Neural cell (in vitro differentiated cells): ENCODE measurements at regions not wholly inside any gene's neighbourhood (a gene's known extent, or its start where the extent isn't known, plus 50 kb on each side); places are given as distances from the start of the nearest gene placed in this dataset.

ENCODE experiments used
- H2AFZ ChIP-seq: fragments of 200-600, 300-800 bp; sonication (generic), shearing (Covaris generic); 2 replicates; pipeline ENCODE4 v1.6.0; 2014; ENCODE audit warnings: low read depth, mild to moderate bottlenecking, antibody characterized with exemption, low read length, moderate library complexity
- H3F3A ChIP-seq: fragments of 200-600 bp; shearing (Covaris generic); 2 replicates; pipeline ENCODE4 v1.6.1; 2016; ENCODE audit warnings: mild to moderate bottlenecking, moderate library complexity, mixed read lengths, antibody characterized with exemption, low read length; ENCODE audit not compliant: insufficient read depth, poor library complexity, severe bottlenecking
- H3K27ac ChIP-seq: fragments of 200-600, 300-800 bp; sonication (generic), shearing (Covaris generic); 2 replicates; pipeline ENCODE4 v1.5.1; 2014; ENCODE audit warnings: mild to moderate bottlenecking, low read length, moderate library complexity
- H3K27me3 ChIP-seq: fragments of 300-800, 200-600 bp; sonication (generic), shearing (Covaris generic); 2 replicates; pipeline ENCODE4 v1.6.0; 2014; ENCODE audit warnings: mild to moderate bottlenecking, low read depth, low read length, moderate library complexity; ENCODE audit not compliant: insufficient read depth
- H3K36me3 ChIP-seq: fragments of 300-800, 200-600 bp; sonication (generic), shearing (Covaris generic); 2 replicates; pipeline ENCODE4 v1.5.1; 2014; ENCODE audit warnings: mild to moderate bottlenecking, antibody characterized with exemption, low read length, moderate library complexity; ENCODE audit not compliant: insufficient read depth
- H3K4me2 ChIP-seq: fragments of 300-800, 200-600 bp; sonication (generic), shearing (Covaris generic); 2 replicates; pipeline ENCODE4 v1.6.0; 2014; ENCODE audit warnings: mild to moderate bottlenecking, low read length
- H3K4me3 ChIP-seq: fragments of 300-800, 200-600 bp; sonication (generic), shearing (Covaris generic); 2 replicates; pipeline ENCODE4 v1.5.1; 2014; ENCODE audit warnings: mild to moderate bottlenecking, low read length, moderate library complexity
- H3K79me2 ChIP-seq: fragments of 200-600 bp; shearing (Covaris generic); replicated peaks from 2 replicates; pipeline ENCODE4 v1.6.0; 2014; ENCODE audit warnings: mild to moderate bottlenecking, low read length, moderate library complexity; ENCODE audit not compliant: insufficient read depth
- H3K9ac ChIP-seq: fragments of 300-800, 200-600 bp; sonication (generic), shearing (Covaris generic); 2 replicates; pipeline ENCODE4 v1.6.1; 2016; ENCODE audit warnings: mild to moderate bottlenecking, low read length, mixed read lengths
- H3K9me2 ChIP-seq: fragments of 200-600 bp; shearing (Covaris generic); 2 replicates; pipeline ENCODE4 v1.6.1; 2016; ENCODE audit warnings: mild to moderate bottlenecking, low read length, mixed read lengths; ENCODE audit not compliant: insufficient read depth
- H3K9me3 ChIP-seq: fragments of 200-600, 300-800 bp; sonication (generic), shearing (Covaris generic); 2 replicates; pipeline ENCODE4 v1.6.1; 2016; ENCODE audit warnings: mild to moderate bottlenecking, mixed run types, low read length, moderate library complexity, mixed read lengths
- H4K20me1 ChIP-seq: fragments of 200-600 bp; shearing (Covaris generic); 2 replicates; pipeline ENCODE4 v1.6.1; 2016; ENCODE audit warnings: mild to moderate bottlenecking, mixed run types; ENCODE audit not compliant: insufficient read depth
- EP300 ChIP-seq: fragments of 450-650 bp; conservative IDR thresholded peaks from 2 replicates; pipeline ENCODE4 v1.6.1; 2014; ENCODE audit warnings: antibody characterized with exemption, mild to moderate bottlenecking, moderate library complexity; ENCODE audit not compliant: poor library complexity, severe bottlenecking
- EZH2 ChIP-seq: fragments of 200-600, 300-800 bp; shearing (Covaris generic), sonication (generic); IDR thresholded peaks from 2 replicates; pipeline ENCODE4 v1.6.1; 2014; ENCODE audit warnings: antibody characterized with exemption, low read length, borderline replicate concordance, mild to moderate bottlenecking; ENCODE audit not compliant: insufficient read depth, poor library complexity, severe bottlenecking
- MXI1 ChIP-seq: fragments of 450-650 bp; conservative IDR thresholded peaks from 2 replicates; pipeline ENCODE4 v1.6.1; 2014; ENCODE audit warnings: antibody characterized with exemption, mild to moderate bottlenecking; ENCODE audit not compliant: poor library complexity, severe bottlenecking
- POLR2AphosphoS5 ChIP-seq: IDR thresholded peaks from 2 replicates; pipeline ENCODE4 v1.6.1; 2012
- RAD21 ChIP-seq: fragments of 450-650 bp; conservative IDR thresholded peaks from 2 replicates; pipeline ENCODE4 v1.6.1; 2014; ENCODE audit warnings: antibody characterized with exemption, mild to moderate bottlenecking, moderate library complexity
- SMC3 ChIP-seq: fragments of 450-650 bp; conservative IDR thresholded peaks from 2 replicates; pipeline ENCODE4 v1.6.1; 2014; ENCODE audit warnings: antibody characterized with exemption, mild to moderate bottlenecking, moderate library complexity; ENCODE audit not compliant: poor library complexity
- TAF1 ChIP-seq: IDR thresholded peaks from 2 replicates; pipeline ENCODE4 v1.6.1; 2012; ENCODE audit warnings: low read depth
- TF ChIP-seq, protein P1 (sequence below): fragments of 450-650 bp; IDR thresholded peaks from 2 replicates; pipeline ENCODE4 v1.5.1; 2014; ENCODE audit warnings: antibody characterized with exemption, mild to moderate bottlenecking, moderate library complexity; ENCODE audit not compliant: poor library complexity, severe bottlenecking
- TF ChIP-seq, protein P2 (sequence below): IDR thresholded peaks from 2 replicates; pipeline ENCODE4 v1.6.1; 2012; ENCODE audit warnings: borderline replicate concordance

DNA sequence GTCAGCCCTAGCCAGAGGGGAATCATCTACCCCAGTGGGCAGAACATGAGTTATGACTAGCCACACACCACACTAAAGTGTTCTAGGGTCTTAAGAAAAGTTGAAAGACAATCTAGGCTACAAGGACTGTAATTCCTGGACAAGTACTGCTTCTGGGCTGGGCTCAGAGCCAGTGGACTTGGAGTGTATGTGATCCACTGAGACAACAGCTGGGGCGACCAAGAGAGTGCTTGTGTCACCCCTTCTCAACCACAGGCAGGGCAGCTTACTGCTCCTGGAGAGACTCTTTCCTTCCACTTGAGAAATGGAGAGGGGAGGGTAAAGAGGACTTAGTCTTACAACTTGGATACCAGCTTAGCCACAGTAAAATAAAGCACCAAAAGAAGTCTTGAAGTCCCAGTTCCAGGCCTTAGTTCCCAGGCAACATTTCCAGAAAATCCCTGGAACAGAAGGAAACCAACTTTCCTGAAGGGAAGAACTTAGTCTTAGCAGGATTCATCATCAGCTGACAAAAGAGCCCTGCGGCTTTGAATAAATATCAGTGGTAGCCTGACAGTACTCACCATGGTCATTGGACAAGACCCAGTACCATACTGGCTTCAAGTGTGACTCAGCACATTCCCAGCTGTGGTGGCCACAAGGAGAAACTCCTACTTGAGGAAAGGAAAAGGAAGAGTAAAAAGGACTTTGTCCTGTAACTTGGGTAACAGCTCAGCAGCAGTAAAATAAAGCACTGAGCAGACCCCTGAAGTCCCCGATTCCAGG, 355.1 kb upstream of the ADGRB3 start:
- H3K4me3 ChIP-seq = no peak overlapping the region
- H3K4me2 ChIP-seq = no peak overlapping the region
- no peaks in the 10 kb centered on the region for H3K9me3 ChIP-seq
- H3K27me3 ChIP-seq = no peaks in the 10 kb centered on the region
- no peaks in the 10 kb centered on the region for H3F3A ChIP-seq
- no peaks in the 10 kb centered on the region for H3K79me2 ChIP-seq
- H4K20me1 ChIP-seq = no peaks in the 10 kb centered on the region
- no peak for TF ChIP-seq SMC3
- TF ChIP-seq RAD21 = no peak
- no peak for TF ChIP-seq POLR2AphosphoS5
- TF ChIP-seq, protein P1, sequence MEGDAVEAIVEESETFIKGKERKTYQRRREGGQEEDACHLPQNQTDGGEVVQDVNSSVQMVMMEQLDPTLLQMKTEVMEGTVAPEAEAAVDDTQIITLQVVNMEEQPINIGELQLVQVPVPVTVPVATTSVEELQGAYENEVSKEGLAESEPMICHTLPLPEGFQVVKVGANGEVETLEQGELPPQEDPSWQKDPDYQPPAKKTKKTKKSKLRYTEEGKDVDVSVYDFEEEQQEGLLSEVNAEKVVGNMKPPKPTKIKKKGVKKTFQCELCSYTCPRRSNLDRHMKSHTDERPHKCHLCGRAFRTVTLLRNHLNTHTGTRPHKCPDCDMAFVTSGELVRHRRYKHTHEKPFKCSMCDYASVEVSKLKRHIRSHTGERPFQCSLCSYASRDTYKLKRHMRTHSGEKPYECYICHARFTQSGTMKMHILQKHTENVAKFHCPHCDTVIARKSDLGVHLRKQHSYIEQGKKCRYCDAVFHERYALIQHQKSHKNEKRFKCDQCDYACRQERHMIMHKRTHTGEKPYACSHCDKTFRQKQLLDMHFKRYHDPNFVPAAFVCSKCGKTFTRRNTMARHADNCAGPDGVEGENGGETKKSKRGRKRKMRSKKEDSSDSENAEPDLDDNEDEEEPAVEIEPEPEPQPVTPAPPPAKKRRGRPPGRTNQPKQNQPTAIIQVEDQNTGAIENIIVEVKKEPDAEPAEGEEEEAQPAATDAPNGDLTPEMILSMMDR = no peak
- TF ChIP-seq MXI1 = no peak
- no peak for TF ChIP-seq TAF1
- TF ChIP-seq EZH2 = no peak
- TF ChIP-seq, protein P2, sequence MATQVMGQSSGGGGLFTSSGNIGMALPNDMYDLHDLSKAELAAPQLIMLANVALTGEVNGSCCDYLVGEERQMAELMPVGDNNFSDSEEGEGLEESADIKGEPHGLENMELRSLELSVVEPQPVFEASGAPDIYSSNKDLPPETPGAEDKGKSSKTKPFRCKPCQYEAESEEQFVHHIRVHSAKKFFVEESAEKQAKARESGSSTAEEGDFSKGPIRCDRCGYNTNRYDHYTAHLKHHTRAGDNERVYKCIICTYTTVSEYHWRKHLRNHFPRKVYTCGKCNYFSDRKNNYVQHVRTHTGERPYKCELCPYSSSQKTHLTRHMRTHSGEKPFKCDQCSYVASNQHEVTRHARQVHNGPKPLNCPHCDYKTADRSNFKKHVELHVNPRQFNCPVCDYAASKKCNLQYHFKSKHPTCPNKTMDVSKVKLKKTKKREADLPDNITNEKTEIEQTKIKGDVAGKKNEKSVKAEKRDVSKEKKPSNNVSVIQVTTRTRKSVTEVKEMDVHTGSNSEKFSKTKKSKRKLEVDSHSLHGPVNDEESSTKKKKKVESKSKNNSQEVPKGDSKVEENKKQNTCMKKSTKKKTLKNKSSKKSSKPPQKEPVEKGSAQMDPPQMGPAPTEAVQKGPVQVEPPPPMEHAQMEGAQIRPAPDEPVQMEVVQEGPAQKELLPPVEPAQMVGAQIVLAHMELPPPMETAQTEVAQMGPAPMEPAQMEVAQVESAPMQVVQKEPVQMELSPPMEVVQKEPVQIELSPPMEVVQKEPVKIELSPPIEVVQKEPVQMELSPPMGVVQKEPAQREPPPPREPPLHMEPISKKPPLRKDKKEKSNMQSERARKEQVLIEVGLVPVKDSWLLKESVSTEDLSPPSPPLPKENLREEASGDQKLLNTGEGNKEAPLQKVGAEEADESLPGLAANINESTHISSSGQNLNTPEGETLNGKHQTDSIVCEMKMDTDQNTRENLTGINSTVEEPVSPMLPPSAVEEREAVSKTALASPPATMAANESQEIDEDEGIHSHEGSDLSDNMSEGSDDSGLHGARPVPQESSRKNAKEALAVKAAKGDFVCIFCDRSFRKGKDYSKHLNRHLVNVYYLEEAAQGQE = no peak
- H3K36me3 ChIP-seq = no peaks in the 10 kb centered on the region
- H2AFZ ChIP-seq = no peak overlapping the region
- H3K9me2 ChIP-seq = no peaks in the 10 kb centered on the region
- H3K27ac ChIP-seq = no peak overlapping the region
- no peak overlapping the region for H3K9ac ChIP-seq

DNA sequence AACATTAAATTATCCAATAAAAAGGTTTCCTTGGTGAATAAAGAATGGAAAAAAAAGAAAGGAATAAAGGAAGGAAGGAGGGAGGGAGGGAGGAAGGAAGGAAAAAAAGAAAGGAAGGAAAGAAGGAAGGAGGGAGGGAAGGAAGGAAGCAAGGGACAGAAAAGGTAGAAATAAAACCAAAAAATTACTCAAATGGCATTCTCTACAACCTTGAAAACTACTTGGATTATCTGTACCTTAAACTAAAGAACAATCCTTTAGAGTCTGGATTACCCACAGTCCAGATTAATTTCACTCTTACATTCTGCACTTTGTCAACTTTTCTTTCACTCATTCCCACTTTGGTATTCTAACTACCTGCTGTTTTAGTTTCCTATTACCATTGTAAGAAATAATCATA, 361.8 kb upstream of the ADGRB3 start:
- no peaks in the 10 kb centered on the region for H3K79me2 ChIP-seq

More for the DNA sequence above, 361.8 kb upstream of the ADGRB3 start:
- Histone ChIP-seq H3K27me3 (no peaks in the 10 kb centered on the region), H3K36me3 (no peaks in the 10 kb centered on the region), H3F3A (no peaks in the 10 kb centered on the region), H4K20me1 (no peaks in the 10 kb centered on the region), H2AFZ (no peak overlapping the region), H3K4me2 (no peak overlapping the region), H3K9me3 (no peaks in the 10 kb centered on the region), H3K4me3 (no peak overlapping the region), H3K27ac (no peak overlapping the region), H3K9ac (no peak overlapping the region), H3K9me2 (no peaks in the 10 kb centered on the region)
- TF ChIP-seq RAD21 (no peak), EP300 (no peak), POLR2AphosphoS5 (no peak), EZH2 (no peak), TAF1 (no peak), MXI1 (no peak), SMC3 (no peak)
- TF ChIP-seq, protein P2 = no peak
- TF ChIP-seq, protein P1 = no peak
